ENCODE measurements at regions not wholly inside any gene's neighbourhood (a gene's known extent, or its start where the extent isn't known, plus 50 kb on each side); places are given as distances from the start of the nearest gene placed in this dataset.

DNA sequence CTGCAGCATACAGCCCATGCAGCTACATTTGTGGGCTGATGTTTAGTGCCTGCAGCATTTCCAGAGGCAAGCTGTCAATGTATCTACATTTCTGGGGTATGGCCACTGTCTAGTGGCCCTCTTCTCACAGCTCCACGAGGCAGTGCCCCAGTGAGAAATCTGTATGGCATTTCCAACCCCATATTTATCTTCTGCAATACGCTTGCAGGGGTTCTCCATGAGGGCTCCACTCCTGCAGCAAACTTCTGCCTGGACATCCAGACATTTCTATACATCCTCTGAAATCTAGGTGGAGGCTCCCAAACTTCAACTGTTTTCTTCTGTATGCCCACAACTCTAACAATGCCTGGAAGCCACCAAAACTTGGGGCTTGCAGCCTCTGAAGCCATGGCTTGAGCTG is 502.3 kb downstream of the C6orf118 start:
- DNase-seq (ENCODE audit: low read depth) = no peak
- TF ChIP-seq, protein P1, sequence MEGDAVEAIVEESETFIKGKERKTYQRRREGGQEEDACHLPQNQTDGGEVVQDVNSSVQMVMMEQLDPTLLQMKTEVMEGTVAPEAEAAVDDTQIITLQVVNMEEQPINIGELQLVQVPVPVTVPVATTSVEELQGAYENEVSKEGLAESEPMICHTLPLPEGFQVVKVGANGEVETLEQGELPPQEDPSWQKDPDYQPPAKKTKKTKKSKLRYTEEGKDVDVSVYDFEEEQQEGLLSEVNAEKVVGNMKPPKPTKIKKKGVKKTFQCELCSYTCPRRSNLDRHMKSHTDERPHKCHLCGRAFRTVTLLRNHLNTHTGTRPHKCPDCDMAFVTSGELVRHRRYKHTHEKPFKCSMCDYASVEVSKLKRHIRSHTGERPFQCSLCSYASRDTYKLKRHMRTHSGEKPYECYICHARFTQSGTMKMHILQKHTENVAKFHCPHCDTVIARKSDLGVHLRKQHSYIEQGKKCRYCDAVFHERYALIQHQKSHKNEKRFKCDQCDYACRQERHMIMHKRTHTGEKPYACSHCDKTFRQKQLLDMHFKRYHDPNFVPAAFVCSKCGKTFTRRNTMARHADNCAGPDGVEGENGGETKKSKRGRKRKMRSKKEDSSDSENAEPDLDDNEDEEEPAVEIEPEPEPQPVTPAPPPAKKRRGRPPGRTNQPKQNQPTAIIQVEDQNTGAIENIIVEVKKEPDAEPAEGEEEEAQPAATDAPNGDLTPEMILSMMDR (IDR thresholded peaks at IDR 0.05; ENCODE audit: insufficient read depth, low read depth, low read length, missing control alignments) = no peak
- H3K4me3 ChIP-seq (ENCODE audit: low read depth, low read length) = no peak overlapping the region

- TF ChIP-seq, protein P1 (IDR thresholded peaks at IDR 0.05; ENCODE audit: insufficient read depth, low read depth, low read length, missing control alignments) = no peak
- no peak overlapping the region for H3K4me3 ChIP-seq (ENCODE audit: low read depth, low read length)
- no peak for DNase-seq (ENCODE audit: low read depth)
Observed at GRCh38 chr6:164795056-164795815, 514.2 kb downstream of the C6orf118 start.

- TF ChIP-seq, protein P1 (IDR thresholded peaks at IDR 0.05; ENCODE audit: insufficient read depth, low read depth, low read length, missing control alignments) = no peak
- H3K4me3 ChIP-seq (ENCODE audit: low read depth, low read length) = no peak overlapping the region
- DNase-seq (ENCODE audit: low read depth) = no peak
Observed at GRCh38 chr6:164792666-164793065, 516.7 kb downstream of the C6orf118 start.

DNA sequence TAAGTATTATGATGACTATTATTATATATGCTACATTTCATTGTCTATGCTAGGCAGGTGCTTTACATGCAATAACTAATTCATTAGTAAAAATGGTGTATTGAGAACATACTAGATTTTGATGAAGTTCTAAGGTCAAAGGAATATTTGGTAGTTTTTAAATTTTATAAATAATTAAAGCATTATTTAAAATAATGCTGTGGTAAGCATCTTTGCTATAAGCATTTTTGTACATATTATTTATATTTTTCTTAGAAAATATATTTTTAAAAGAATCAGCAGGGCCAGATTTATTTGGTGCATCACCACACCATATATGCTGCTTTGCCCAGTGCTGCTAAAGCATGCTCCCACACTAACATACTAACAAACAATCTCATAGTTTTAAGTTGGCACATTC is 517.9 kb downstream of the C6orf118 start:
- TF ChIP-seq, protein P1 (IDR thresholded peaks at IDR 0.05; ENCODE audit: insufficient read depth, low read depth, low read length, missing control alignments) = no peak
- H3K4me3 ChIP-seq (ENCODE audit: low read depth, low read length) = no peak overlapping the region
- no peak for DNase-seq (ENCODE audit: low read depth)

DNA sequence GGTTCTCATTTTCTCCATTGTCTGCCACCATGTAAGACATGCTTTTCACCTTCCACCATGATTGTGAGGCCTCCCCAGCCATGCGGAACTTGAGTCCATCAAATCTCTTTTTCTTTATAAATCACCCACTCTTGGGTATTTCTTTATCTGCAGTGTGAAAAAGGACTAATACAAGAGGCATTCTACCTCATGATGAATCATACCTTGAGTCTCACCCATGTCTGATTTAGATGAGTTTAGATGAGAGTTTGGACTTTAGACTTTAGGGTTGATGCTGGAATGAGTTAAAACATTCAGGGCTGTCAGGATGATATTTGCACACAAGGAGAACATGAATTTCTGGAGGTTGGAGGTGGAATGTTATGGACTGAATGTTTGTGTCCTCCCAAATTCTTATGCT is 545.6 kb downstream of the C6orf118 start:
- TF ChIP-seq, protein P1 (IDR thresholded peaks at IDR 0.05; ENCODE audit: insufficient read depth, low read depth, low read length, missing control alignments) = no peak
- DNase-seq (ENCODE audit: low read depth) = no peak
- H3K4me3 ChIP-seq (ENCODE audit: low read depth, low read length) = no peak overlapping the region

DNA sequence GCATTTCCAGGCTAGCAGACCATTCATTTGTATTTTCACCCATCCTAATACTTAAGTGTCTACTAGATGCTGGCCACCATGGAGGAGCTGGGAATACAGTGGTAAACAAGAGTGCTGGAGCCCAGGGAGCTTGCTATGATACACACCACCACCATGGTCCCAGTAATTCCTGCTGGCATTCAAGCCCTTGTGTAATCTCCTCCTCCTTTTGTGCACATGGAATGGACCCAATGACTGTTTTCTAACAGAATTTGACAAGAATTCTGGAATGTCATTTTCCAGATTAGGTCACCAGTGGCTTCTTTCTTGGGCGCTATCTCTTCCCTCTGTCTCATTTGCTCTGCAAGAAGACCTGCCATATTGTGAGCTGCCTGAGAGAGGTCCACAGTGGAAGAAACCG is 552.0 kb downstream of the C6orf118 start:
- H3K4me3 ChIP-seq (ENCODE audit: low read depth, low read length) = no peak overlapping the region
- DNase-seq (ENCODE audit: low read depth) = no peak

More for the DNA sequence above, 552.0 kb downstream of the C6orf118 start:
- TF ChIP-seq, protein P1 (IDR thresholded peaks at IDR 0.05; ENCODE audit: insufficient read depth, low read depth, low read length, missing control alignments) = no peak
